Activated naive CD4-positive, alpha-beta T cell treated with anti-CD3 and anti-CD28 coated beads for 36 hours (primary cell): ENCODE measurements at regions not wholly inside any gene's neighbourhood (a gene's known extent, or its start where the extent isn't known, plus 50 kb on each side); places are given as distances from the start of the nearest gene placed in this dataset.
"Not testable (repeated sequence)": the region's sequence is repeated elsewhere in the genome, so short reads cannot be mapped to it uniquely, and the experiment has no call there.

ENCODE experiments used
- CTCF ChIA-PET: fragments of 350-600 bp; sonication (Branson Sonifier 250); formaldehyde crosslinking; loops from one replicate; lab custom pipeline; 2021; ENCODE audit warnings: antibody characterized with exemption; lab: Charles Lee
- DNase-seq: peaks from one replicate; pipeline ENCODE4 v3.0.0-alpha.2; 2020
- H3K27ac Mint-ChIP-seq: one replicate; pipeline ENCODE4 v1.8.0; 2021; ENCODE audit warnings: mild to moderate bottlenecking, mixed read lengths
- H3K27me3 Mint-ChIP-seq: one replicate; pipeline ENCODE4 v1.8.0; 2021; ENCODE audit warnings: low read depth, mixed read lengths
- H3K36me3 Mint-ChIP-seq: one replicate; pipeline ENCODE4 v1.8.0; 2021; ENCODE audit warnings: low read depth, mixed read lengths
- H3K4me1 Mint-ChIP-seq: one replicate; pipeline ENCODE4 v1.8.0; 2021; ENCODE audit warnings: low read depth, mixed read lengths
- H3K4me3 Mint-ChIP-seq: one replicate; pipeline ENCODE4 v1.8.0; 2021; ENCODE audit warnings: mild to moderate bottlenecking, moderate library complexity, mixed read lengths
- H3K9me3 Mint-ChIP-seq: one replicate; pipeline ENCODE4 v1.8.0; 2021; ENCODE audit warnings: mixed read lengths
- intact Hi-C: fragments of 100-400 bp; cut with micrococcal nuclease; formaldehyde crosslinking; loops from one replicate; pipeline ENCODE4 v1.15.1; 2023

- Mint-ChIP-seq H3K4me1 (no peaks in the 10 kb centered on the region), H3K27me3 (no peaks in the 10 kb centered on the region), H3K27ac (no peak overlapping the region), H3K4me3 (no peak overlapping the region), H3K36me3 (no peaks in the 10 kb centered on the region), H3K9me3 (no peaks in the 10 kb centered on the region)
- intact Hi-C loops, result no loop called here
- CTCF ChIA-PET, result no interaction called here
- DNase-seq, result no peak
Measured at GRCh38 chr5:163730206-163730756, 224.9 kb downstream of the MAT2B start.

DNA sequence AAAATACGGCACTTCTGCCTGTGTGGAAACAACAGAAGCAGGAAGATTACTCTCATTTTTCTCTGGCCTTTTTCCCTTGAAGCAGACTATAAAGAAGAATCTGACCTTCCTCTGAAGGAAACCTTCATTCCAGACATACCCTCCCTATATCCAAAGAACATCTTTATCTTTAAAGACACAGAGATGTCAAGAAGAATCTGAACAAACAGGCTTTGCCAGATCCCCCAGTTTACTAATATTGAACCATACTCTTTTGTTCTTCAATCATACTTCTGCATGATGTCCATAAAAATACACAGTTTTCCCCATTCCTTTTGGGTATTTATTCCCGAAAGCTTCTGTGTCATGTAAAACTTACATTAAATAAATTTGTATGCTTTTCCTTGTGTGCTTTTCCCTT lies 225.8 kb downstream of the MAT2B start:
- Mint-ChIP-seq H3K9me3 (no peaks in the 10 kb centered on the region), H3K27me3 (no peaks in the 10 kb centered on the region), H3K4me1 (no peaks in the 10 kb centered on the region), H3K4me3 (no peak overlapping the region), H3K27ac (no peak overlapping the region), H3K36me3 (no peaks in the 10 kb centered on the region)
- CTCF ChIA-PET, result no interaction called here
- intact Hi-C loops, result no loop called here
- no peak for DNase-seq

DNA sequence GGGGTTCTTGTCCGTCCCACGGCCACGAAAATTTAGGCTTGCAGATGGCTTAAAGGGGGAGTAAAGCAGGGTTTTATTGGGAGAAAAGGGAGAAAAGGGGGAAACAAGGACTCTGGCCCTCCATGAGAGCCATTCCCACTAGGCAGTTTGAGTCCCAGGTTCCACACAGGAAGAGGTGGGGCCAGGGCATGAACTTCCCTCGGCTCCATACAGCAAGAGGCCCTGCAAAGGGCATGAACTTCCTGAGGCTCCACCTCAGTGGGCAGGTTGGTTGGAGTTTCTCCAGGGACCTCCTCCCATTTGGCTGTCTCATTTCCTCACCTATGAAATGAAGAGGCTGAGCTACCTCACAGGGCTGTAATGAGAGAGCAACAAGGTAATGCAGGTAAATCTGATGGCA lies 229.7 kb downstream of the MAT2B start:
- CTCF ChIA-PET, result no interaction called here
- Mint-ChIP-seq H3K4me3 (no peak overlapping the region), H3K27ac (no peak overlapping the region), H3K27me3 (no peaks in the 10 kb centered on the region), H3K9me3 (no peaks in the 10 kb centered on the region), H3K36me3 (no peaks in the 10 kb centered on the region), H3K4me1 (no peaks in the 10 kb centered on the region)
- intact Hi-C loops, result no loop called here
- DNase-seq, result no peak

GRCh38 chr5:163747586-163747985 lies 242.2 kb downstream of the MAT2B start:
- Mint-ChIP-seq H3K27me3 (no peaks in the 10 kb centered on the region), H3K27ac (no peak overlapping the region), H3K9me3 (peaks cover 15% of the 10 kb centered on the region), H3K4me3 (no peak overlapping the region), H3K4me1 (no peaks in the 10 kb centered on the region), H3K36me3 (no peaks in the 10 kb centered on the region)
- CTCF ChIA-PET, result no interaction called here
- intact Hi-C loops, result no loop called here
- no peak for DNase-seq

DNA sequence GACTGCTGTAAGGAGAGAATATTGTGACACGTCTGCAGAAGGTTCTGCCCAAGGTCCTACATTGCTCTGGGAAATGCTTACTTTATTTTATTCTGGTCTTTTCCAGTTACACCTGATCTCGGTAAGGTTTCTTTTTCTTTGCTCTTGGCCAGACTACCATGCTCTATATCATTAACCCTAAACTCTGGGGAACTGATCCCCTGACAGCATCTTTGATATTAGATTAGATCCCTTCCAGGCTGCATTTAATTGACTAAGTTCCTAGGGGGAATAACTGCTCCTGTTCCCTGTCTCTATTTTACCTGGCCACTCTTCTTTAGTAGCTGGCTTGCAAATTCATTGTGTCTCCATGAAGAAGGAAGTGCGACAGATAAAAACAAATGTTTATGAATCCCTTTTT lies 243.5 kb downstream of the MAT2B start:
- no peak overlapping the region for H3K4me3 Mint-ChIP-seq
- no peaks in the 10 kb centered on the region for H3K27me3 Mint-ChIP-seq
- peaks cover 15% of the 10 kb centered on the region for H3K9me3 Mint-ChIP-seq
- no peak overlapping the region for H3K27ac Mint-ChIP-seq
- CTCF ChIA-PET, result no interaction called here
- intact Hi-C loops, result no loop called here
- H3K36me3 Mint-ChIP-seq, result no peaks in the 10 kb centered on the region
- no peaks in the 10 kb centered on the region for H3K4me1 Mint-ChIP-seq
- no peak for DNase-seq

GRCh38 chr5:163750415-163750814 lies 245.0 kb downstream of the MAT2B start:
- CTCF ChIA-PET, result not testable (repeated sequence)

GRCh38 chr5:163755505-163755904 lies 250.1 kb downstream of the MAT2B start:
- no peak for DNase-seq
- CTCF ChIA-PET, result no interaction called here
- Mint-ChIP-seq H3K9me3 (peaks cover 5% of the 10 kb centered on the region), H3K36me3 (no peaks in the 10 kb centered on the region), H3K27ac (no peak overlapping the region), H3K4me1 (no peaks in the 10 kb centered on the region), H3K27me3 (peaks cover 3% of the 10 kb centered on the region), H3K4me3 (no peak overlapping the region)
- intact Hi-C loops, result no loop called here

More at GRCh38 chr5:163750415-163750814, 245.0 kb downstream of the MAT2B start:
- H3K4me1 Mint-ChIP-seq, H3K36me3 Mint-ChIP-seq, intact Hi-C loops, H3K27ac Mint-ChIP-seq, H3K4me3 Mint-ChIP-seq, DNase-seq, H3K27me3 Mint-ChIP-seq: not testable (repeated sequence)
- peaks cover 12% of the 10 kb centered on the region for H3K9me3 Mint-ChIP-seq

- intact Hi-C loops, result no loop called here
- H3K9me3 Mint-ChIP-seq, result peaks cover 2% of the 10 kb centered on the region
- no peak overlapping the region for H3K4me3 Mint-ChIP-seq
- CTCF ChIA-PET, result no interaction called here
- no peaks in the 10 kb centered on the region for H3K4me1 Mint-ChIP-seq
- no peak for DNase-seq
- no peaks in the 10 kb centered on the region for H3K36me3 Mint-ChIP-seq
- peaks cover 3% of the 10 kb centered on the region for H3K27me3 Mint-ChIP-seq
- no peak overlapping the region for H3K27ac Mint-ChIP-seq
Measured at GRCh38 chr5:163756170-163756569, 250.8 kb downstream of the MAT2B start.

DNA sequence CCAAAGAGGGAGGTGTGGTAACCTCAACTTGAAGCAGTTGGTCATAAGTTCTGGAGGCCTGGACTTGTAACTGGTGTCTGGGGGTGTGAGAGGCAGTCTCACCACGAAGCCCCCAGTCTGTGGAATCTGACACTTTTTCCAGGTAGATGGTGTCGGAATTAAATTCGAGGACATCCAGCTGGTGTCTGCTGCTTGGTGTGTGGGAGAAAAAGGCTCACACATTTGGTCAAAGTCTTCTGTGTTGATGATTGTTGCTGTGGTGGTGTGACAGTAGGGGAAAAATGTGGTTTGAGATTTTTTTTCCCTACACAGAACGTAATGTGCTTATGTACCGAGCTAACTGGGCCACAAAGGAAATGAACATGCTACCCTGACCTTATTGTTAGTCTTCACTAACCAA lies 251.9 kb downstream of the MAT2B start:
- Mint-ChIP-seq H3K9me3 (no peaks in the 10 kb centered on the region), H3K27ac (no peak overlapping the region), H3K4me3 (no peak overlapping the region), H3K4me1 (no peaks in the 10 kb centered on the region), H3K36me3 (no peaks in the 10 kb centered on the region), H3K27me3 (peaks cover 3% of the 10 kb centered on the region)
- CTCF ChIA-PET, result no interaction called here
- no peak for DNase-seq
- intact Hi-C loops, result no loop called here

DNA sequence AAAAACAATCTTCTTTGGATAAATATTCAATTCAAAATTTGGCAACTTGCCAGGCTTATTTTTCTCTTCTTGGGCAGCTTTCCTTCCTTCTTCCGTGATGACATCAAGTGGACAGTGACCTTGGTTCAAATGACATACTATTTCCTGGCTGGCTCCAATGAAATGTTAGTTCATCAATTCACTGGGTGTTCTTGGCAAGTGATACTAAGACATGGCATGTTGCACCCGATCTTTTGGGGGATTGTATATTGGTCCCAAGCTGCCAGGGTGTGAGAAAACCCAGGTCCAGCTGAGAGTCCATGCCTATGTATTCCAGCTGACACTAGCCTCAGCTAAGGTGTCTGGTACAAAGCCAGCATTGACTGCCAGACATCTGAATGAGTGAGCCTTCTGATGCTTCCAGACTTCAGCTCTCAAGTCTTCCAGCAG lies 252.9 kb downstream of the MAT2B start:
- Mint-ChIP-seq H3K27me3 (peaks cover 3% of the 10 kb centered on the region), H3K9me3 (no peaks in the 10 kb centered on the region), H3K36me3 (no peaks in the 10 kb centered on the region), H3K4me3 (no peak overlapping the region), H3K4me1 (no peaks in the 10 kb centered on the region), H3K27ac (no peak overlapping the region)
- intact Hi-C loops, result no loop called here
- DNase-seq, result no peak
- CTCF ChIA-PET, result no interaction called here

GRCh38 chr5:163759000-163759704 lies 253.7 kb downstream of the MAT2B start:
- no peak for DNase-seq
- no peaks in the 10 kb centered on the region for H3K9me3 Mint-ChIP-seq
- no peak overlapping the region for H3K4me3 Mint-ChIP-seq
- H3K36me3 Mint-ChIP-seq, result no peaks in the 10 kb centered on the region
- H3K27me3 Mint-ChIP-seq, result peaks cover 3% of the 10 kb centered on the region
- intact Hi-C loops, result no loop called here
- CTCF ChIA-PET, result no interaction called here
- H3K4me1 Mint-ChIP-seq, result no peaks in the 10 kb centered on the region
- H3K27ac Mint-ChIP-seq, result no peak overlapping the region

DNA sequence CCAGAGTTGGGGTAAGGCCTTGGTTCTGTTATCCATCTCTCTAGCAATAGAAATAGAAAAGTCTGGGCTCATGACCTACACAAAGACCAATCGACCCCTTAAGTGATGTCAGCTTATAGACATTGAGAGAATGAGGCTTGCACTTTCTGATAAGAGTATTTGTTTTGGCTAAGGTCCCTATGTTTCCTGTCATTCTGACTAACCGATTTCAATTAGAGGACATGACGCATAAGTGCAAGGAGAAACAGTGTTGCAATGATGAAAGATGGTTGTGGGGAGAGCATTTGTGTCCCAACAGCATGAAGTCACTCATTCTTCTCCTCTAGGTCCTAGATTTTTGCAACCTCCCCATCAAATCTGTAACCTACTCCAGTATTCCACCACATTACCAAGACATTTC lies 255.1 kb downstream of the MAT2B start:
- intact Hi-C loops, result no loop called here
- Mint-ChIP-seq H3K36me3 (no peaks in the 10 kb centered on the region), H3K9me3 (no peaks in the 10 kb centered on the region), H3K4me3 (no peak overlapping the region), H3K4me1 (no peaks in the 10 kb centered on the region), H3K27me3 (peaks cover 3% of the 10 kb centered on the region), H3K27ac (no peak overlapping the region)
- no peak for DNase-seq
- CTCF ChIA-PET, result no interaction called here

DNA sequence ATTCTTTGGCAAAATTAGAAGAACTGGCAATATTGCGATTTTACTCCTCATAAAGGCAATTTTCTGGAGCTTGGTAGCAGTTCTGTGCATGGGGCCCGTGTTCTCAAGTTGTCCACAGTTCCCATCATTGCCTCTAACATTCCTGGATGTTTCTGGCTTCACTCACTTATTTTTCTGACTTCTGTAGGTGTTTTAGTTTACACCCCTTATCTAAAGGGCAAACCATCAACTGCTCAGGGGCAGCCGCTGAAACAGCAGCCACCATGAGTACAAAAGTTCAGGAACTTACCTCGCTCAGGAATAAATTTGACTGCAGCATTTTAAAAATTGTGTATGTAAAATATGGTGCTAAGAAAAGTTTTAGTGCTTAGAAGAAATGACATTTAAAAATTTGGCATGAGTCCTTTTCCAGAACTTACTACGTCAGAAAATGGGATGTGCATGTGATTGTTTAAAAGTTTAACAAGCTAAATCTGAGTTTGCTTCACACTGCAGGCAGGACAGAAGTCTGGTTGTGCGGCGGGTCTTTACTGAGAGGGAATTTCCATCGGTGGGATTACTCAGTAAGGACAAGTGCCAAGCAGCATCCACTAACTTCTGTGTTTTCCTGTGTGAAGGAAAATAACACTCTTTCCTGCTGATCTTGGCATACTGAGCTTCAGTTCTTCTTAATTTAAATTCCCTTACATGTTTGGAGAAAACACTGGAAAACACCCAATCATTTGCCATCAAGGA lies 261.7 kb downstream of the MAT2B start:
- Mint-ChIP-seq H3K4me3 (no peak overlapping the region), H3K4me1 (no peaks in the 10 kb centered on the region), H3K27me3 (no peaks in the 10 kb centered on the region), H3K36me3 (no peaks in the 10 kb centered on the region), H3K27ac (no peak overlapping the region), H3K9me3 (no peaks in the 10 kb centered on the region)
- intact Hi-C loops, result no loop called here
- CTCF ChIA-PET, result no interaction called here
- no peak for DNase-seq
